ENCODE measurements at regions not wholly inside any gene's neighbourhood (a gene's known extent, or its start where the extent isn't known, plus 50 kb on each side); places are given as distances from the start of the nearest gene placed in this dataset.

DNA sequence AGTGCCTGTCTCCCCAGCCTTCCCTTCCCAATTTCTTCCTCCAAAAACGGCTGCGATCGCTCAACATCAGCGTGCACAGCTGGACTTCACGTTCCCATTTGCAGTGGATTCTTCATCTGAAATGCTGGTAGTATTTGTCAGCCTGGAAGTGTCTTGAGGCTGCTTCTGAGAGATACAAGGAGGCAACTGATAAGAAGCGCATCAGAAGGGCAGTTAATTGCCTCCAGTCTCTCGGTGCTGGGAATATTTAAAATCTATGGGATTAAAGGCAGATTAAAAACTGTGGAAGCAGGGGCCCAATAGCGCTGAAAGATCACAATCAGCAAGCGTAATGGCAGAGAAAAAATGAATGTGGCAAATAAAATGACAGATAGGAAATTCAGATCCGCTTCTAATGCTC, 450.0 kb downstream of the GATA3 start:
- H3K4me1 Mint-ChIP-seq, result peaks cover 31% of the 10 kb centered on the region
- TF ChIP-seq, protein P1, sequence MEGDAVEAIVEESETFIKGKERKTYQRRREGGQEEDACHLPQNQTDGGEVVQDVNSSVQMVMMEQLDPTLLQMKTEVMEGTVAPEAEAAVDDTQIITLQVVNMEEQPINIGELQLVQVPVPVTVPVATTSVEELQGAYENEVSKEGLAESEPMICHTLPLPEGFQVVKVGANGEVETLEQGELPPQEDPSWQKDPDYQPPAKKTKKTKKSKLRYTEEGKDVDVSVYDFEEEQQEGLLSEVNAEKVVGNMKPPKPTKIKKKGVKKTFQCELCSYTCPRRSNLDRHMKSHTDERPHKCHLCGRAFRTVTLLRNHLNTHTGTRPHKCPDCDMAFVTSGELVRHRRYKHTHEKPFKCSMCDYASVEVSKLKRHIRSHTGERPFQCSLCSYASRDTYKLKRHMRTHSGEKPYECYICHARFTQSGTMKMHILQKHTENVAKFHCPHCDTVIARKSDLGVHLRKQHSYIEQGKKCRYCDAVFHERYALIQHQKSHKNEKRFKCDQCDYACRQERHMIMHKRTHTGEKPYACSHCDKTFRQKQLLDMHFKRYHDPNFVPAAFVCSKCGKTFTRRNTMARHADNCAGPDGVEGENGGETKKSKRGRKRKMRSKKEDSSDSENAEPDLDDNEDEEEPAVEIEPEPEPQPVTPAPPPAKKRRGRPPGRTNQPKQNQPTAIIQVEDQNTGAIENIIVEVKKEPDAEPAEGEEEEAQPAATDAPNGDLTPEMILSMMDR (IDR thresholded peaks at IDR 0.05), result no peak
- no peak overlapping the region for H3K4me3 Mint-ChIP-seq
- no peak for DNase-seq
- H3K9me3 Mint-ChIP-seq, result no peaks in the 10 kb centered on the region
- no peak overlapping the region for H3K27ac Mint-ChIP-seq
- H3K27me3 Mint-ChIP-seq (ENCODE audit: low read depth, poor library complexity), result peaks cover 63% of the 10 kb centered on the region
- no peaks in the 10 kb centered on the region for H3K36me3 Mint-ChIP-seq (ENCODE audit: low read depth)

DNA sequence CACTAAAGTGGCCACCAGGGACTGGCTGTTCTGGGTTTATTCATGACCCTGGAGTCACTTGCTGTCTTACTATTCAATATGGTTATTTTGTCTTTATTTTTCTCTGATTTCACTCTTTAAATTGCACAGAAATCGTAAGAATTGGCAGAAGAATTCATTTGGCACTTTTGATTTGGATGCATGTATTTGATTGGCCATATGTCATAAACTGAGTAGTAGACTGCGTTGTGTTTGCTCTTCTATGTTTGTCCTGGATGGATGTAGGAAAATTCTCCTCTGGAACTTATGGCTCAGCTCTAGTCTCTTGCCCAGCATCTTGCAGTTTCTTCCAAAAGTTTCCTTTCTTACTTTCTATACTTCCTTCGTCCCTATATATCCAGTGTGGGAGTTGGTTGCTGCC, 452.7 kb downstream of the GATA3 start:
- Mint-ChIP-seq H3K27ac (no peak overlapping the region), H3K4me3 (no peak overlapping the region), H3K4me1 (peaks cover 31% of the 10 kb centered on the region), H3K27me3 (ENCODE audit: low read depth, poor library complexity) (peaks cover 58% of the 10 kb centered on the region), H3K36me3 (ENCODE audit: low read depth) (no peaks in the 10 kb centered on the region), H3K9me3 (no peaks in the 10 kb centered on the region)
- TF ChIP-seq, protein P1 (IDR thresholded peaks at IDR 0.05), result no peak
- DNase-seq, result no peak

DNA sequence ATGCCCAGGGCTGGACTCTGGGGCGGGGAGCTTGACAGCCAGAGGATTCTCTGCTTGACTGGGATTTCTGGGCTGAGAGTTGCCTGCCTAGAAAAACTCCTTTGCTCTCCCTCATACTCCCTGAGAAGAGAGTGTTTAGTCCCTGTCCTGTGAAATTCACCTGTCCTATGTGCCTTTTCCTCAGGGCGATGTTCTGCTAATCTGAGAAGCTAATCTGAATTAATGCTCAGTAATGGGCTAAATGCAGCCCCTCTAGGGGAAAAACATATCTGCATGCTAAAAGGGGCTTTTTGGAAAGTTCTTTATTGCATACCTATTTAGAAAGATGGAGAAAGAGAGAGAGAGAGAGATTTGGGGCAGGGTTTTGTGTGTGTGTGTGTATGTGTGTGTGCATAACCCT, 454.4 kb downstream of the GATA3 start:
- TF ChIP-seq, protein P1 (IDR thresholded peaks at IDR 0.05), result no peak
- peaks cover 46% of the 10 kb centered on the region for H3K27me3 Mint-ChIP-seq (ENCODE audit: low read depth, poor library complexity)
- H3K27ac Mint-ChIP-seq, result no peak overlapping the region
- H3K4me3 Mint-ChIP-seq, result no peak overlapping the region
- no peaks in the 10 kb centered on the region for H3K9me3 Mint-ChIP-seq
- H3K4me1 Mint-ChIP-seq, result peaks cover 31% of the 10 kb centered on the region
- DNase-seq, result peak; percentile 13
- no peaks in the 10 kb centered on the region for H3K36me3 Mint-ChIP-seq (ENCODE audit: low read depth)

DNA sequence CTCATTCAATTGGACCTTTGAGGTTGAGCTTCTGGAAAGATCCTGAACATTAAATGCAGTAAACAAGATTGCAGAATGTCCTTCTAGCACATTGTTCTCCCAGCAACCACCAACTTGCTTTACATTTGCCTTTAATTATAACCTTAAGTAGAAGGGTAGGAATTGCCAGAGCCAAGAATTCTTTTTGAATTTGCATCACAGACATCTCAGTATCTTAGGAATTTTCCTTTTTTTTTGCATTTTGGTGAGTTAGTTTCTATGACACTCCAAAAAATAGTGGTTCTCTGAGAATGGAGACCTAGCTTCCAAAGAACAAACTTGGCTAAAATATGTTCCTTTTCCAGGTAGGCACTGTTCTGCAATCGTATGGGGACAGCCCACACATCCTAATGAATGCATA, 456.0 kb downstream of the GATA3 start:
- no peaks in the 10 kb centered on the region for H3K36me3 Mint-ChIP-seq (ENCODE audit: low read depth)

DNA sequence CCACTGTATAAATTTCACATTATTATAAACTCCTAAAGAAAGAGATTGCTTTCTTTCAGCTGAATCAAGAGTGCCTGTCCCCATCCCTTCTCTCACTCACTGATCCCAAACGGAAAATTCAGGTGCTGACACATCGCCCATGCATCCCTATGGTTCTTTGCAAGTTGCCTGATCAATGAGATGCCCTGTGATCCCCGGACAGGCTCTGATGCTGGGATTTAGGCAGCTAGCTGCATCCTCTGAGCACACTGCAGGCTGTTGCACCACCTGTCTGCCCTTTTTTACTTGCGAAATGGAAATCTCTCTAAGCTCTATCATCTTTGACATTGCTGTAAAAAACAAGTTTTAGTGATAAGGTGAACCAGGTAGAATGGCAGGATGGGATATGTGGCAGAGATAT, 456.5 kb downstream of the GATA3 start:
- no peaks in the 10 kb centered on the region for H3K36me3 Mint-ChIP-seq (ENCODE audit: low read depth)
- no peak overlapping the region for H3K27ac Mint-ChIP-seq
- TF ChIP-seq, protein P1 (IDR thresholded peaks at IDR 0.05), result no peak
- peaks cover 5% of the 10 kb centered on the region for H3K9me3 Mint-ChIP-seq
- no peak for DNase-seq
- no peak overlapping the region for H3K4me3 Mint-ChIP-seq
- H3K27me3 Mint-ChIP-seq (ENCODE audit: low read depth, poor library complexity), result peaks cover 46% of the 10 kb centered on the region
- H3K4me1 Mint-ChIP-seq, result peaks cover 15% of the 10 kb centered on the region

More for the DNA sequence above, 456.0 kb downstream of the GATA3 start:
- Mint-ChIP-seq H3K27ac (no peak overlapping the region), H3K4me1 (peaks cover 18% of the 10 kb centered on the region), H3K27me3 (ENCODE audit: low read depth, poor library complexity) (peaks cover 45% of the 10 kb centered on the region), H3K4me3 (no peak overlapping the region), H3K9me3 (peaks cover 5% of the 10 kb centered on the region)
- DNase-seq, result no peak
- TF ChIP-seq, protein P1 (IDR thresholded peaks at IDR 0.05), result no peak

All from nephron progenitor cell (in vitro differentiated cells).